Heart left ventricle (tissue), 13 donors: ENCODE measurements at regions not wholly inside any gene's neighbourhood (a gene's known extent, or its start where the extent isn't known, plus 50 kb on each side); places are given as distances from the start of the nearest gene placed in this dataset.

Experiments used
- CTCF ChIP-seq, 12 donors: fragments of 200-600 bp; sonication (generic) in 4 of 12; IDR thresholded peaks; one replicate each; pipeline versions ENCODE4 v1.5.0 to v1.8.0; 2018 to 2022; ENCODE audit warnings: antibody characterized with exemption in 12 of 12, mild to moderate bottlenecking in 5 of 12
- POLR2A ChIP-seq, 2 donors: fragments of 450-650 bp; IDR thresholded peaks; one replicate each; pipeline ENCODE4 v1.6.1; 2017; ENCODE audit warnings: antibody characterized with exemption in 2 of 2, mild to moderate bottlenecking in 2 of 2, moderate library complexity in 2 of 2
- donor health status: ischemic (EF 13 %, LVEDD 7.1; RV severe dilation, severe dysfunction).
- donor health status: DM: no; HTN: yes; CAD: no.
- donor health status: DM: no; HTN: no; CAD: no.
- donor health status: ischemic (EF 25% LVEDD 6.9; RV normal size, moderate dysfunction).
- donor health status: ischemic (EF 25% LVEDD 5.7; RV mildly dilated, moderate dysfunction).
- donor health status: ischemic (EF 35%, LVEDD 5.7; RV mildly dilated, moderate dysfunction).
- donor health status: nonischemic (EF 11% LVEDD 7.7; RV severe dilation, severe dysfunction).
- donor health status: DM: yes; HTN: yes; CAD: no.
- donor health status: PGD.
- donor health status: ischemic (EF 29% LVEDD 5.4; RV normal size, mild dysfunction).
- donor health status: nonischemic (EF 23%, LVEDD 6.1; RV moderate dilation, normal function).

- no peak for TF ChIP-seq CTCF (IDR thresholded peaks at IDR 0.05)
- no peak for TF ChIP-seq POLR2A (IDR thresholded peaks at IDR 0.05)
These were observed 182.9 kb downstream of the RTP5 start for GRCh38 chr2:242052421-242052820.
